K562 (cell line): ENCODE measurements at regions not wholly inside any gene's neighbourhood (a gene's known extent, or its start where the extent isn't known, plus 50 kb on each side); places are given as distances from the start of the nearest gene placed in this dataset.

Experiments used
- GABPB1 ChIP-seq: sonication (generic); formaldehyde crosslinking; IDR thresholded peaks from 2 replicates; pipeline ENCODE4 v1.8.0; 2022; ENCODE audit warnings: mild to moderate bottlenecking, missing genetic modification reagents
- GATA2 ChIP-seq: sonication (generic); formaldehyde crosslinking; IDR thresholded peaks from 2 replicates; pipeline ENCODE4 v1.4.0; 2020; ENCODE audit warnings: mild to moderate bottlenecking, missing genetic modification reagents
- NR4A1 ChIP-seq, 2 experiments: fragments of 250-450 bp in 1 of 2; fragments of 450-650 bp in 1 of 2; sonication (Bioruptor Pico) in 1 of 2; IDR thresholded peaks; 2 replicates each; pipeline versions ENCODE4 v1.4.0 to v1.6.1; 2016 to 2020; ENCODE audit warnings: mild to moderate bottlenecking in 2 of 2, missing compliant biosample characterization in 1 of 2, missing genetic modification characterization in 1 of 2, moderate library complexity in 1 of 2
- RB1 ChIP-seq: fragments of 450-650 bp; IDR thresholded peaks from 2 replicates; pipeline ENCODE4 v1.6.1; 2017; ENCODE audit warnings: low read depth, mild to moderate bottlenecking
- SFPQ ChIP-seq: fragments of 200-400 bp; formaldehyde crosslinking; IDR thresholded peaks from 2 replicates; pipeline ENCODE4 v1.6.1; 2017; ENCODE audit warnings: mild to moderate bottlenecking, low read depth, low read length, moderate library complexity
- SMC3 ChIP-seq: conservative IDR thresholded peaks from 2 replicates; pipeline ENCODE4 v1.6.1; 2011; ENCODE audit warnings: low read depth, low read length, improper control_type of control experiment; ENCODE audit not compliant: insufficient read depth
- TEAD2 ChIP-seq: fragments of 450-650 bp; IDR thresholded peaks from 2 replicates; pipeline ENCODE4 v1.6.1; 2016; ENCODE audit warnings: missing genetic modification characterization, control low read depth, missing compliant biosample characterization
- THRAP3 ChIP-seq: fragments of 450-650 bp; IDR thresholded peaks from 2 replicates; pipeline ENCODE4 v1.6.1; 2016; ENCODE audit warnings: mild to moderate bottlenecking, inconsistent platforms, borderline replicate concordance
- ZBTB43 ChIP-seq: sonication (generic); formaldehyde crosslinking; IDR thresholded peaks from 2 replicates; pipeline ENCODE4 v1.8.0; 2023; ENCODE audit warnings: mild to moderate bottlenecking, missing genetic modification reagents

- TF ChIP-seq ZBTB43 (CRISPR knock-in tag), result no peak
- no peak for TF ChIP-seq TEAD2 (tag)
- no peak for TF ChIP-seq GABPB1
- TF ChIP-seq SFPQ, result no peak
- no peak for TF ChIP-seq SMC3
- TF ChIP-seq RB1, result no peak
- no peak for TF ChIP-seq THRAP3
- TF ChIP-seq NR4A1 (CRISPR knock-in tag; IDR thresholded peaks at IDR 0.05), result no peak
- TF ChIP-seq NR4A1 (tag; IDR thresholded peaks at IDR 0.05), result no peak
- TF ChIP-seq GATA2 (CRISPR knock-in tag), result no peak
- TF ChIP-seq, all 486 proteins: peak for 0
Observed at GRCh38 chr18:27312853-27313252, 127.7 kb upstream of the CHST9 start (continued).
